ENCODE measurements at regions not wholly inside any gene's neighbourhood (a gene's known extent, or its start where the extent isn't known, plus 50 kb on each side); places are given as distances from the start of the nearest gene placed in this dataset.

GRCh38 chr2:228401065-228401912 lies 219.8 kb upstream of the SPHKAP start:
- no peak for DNase-seq (ENCODE audit: low spot score)
- Histone ChIP-seq H3K27ac (no peak overlapping the region), H3K4me3 (no peak overlapping the region)
- TF ChIP-seq CTCF (IDR thresholded peaks at IDR 0.05) = no peak

- no peak overlapping the region for H3K4me3 ChIP-seq
- DNase-seq (ENCODE audit: low spot score) = no peak
- no peak overlapping the region for H3K27ac ChIP-seq
- TF ChIP-seq CTCF (IDR thresholded peaks at IDR 0.05) = no peak
Measured at GRCh38 chr2:228387776-228388175, 206.3 kb upstream of the SPHKAP start.

GRCh38 chr2:228378696-228379425 lies 197.4 kb upstream of the SPHKAP start:
- Histone ChIP-seq H3K27ac (no peak overlapping the region), H3K4me3 (no peak overlapping the region)
- DNase-seq (ENCODE audit: low spot score) = no peak
- TF ChIP-seq CTCF (IDR thresholded peaks at IDR 0.05) = no peak

- Histone ChIP-seq H3K4me3 (no peak overlapping the region), H3K27ac (no peak overlapping the region)
- DNase-seq (ENCODE audit: low spot score) = no peak
- TF ChIP-seq CTCF (IDR thresholded peaks at IDR 0.05) = no peak
Measured at GRCh38 chr2:228378233-228378632, 196.7 kb upstream of the SPHKAP start.

- no peak for TF ChIP-seq CTCF (IDR thresholded peaks at IDR 0.05)
- DNase-seq (ENCODE audit: low spot score) = no peak
- H3K27ac ChIP-seq = no peak overlapping the region
- H3K4me3 ChIP-seq = no peak overlapping the region
Measured at GRCh38 chr2:228377533-228377932, 196.0 kb upstream of the SPHKAP start.

- H3K27ac ChIP-seq = no peak overlapping the region
- H3K4me3 ChIP-seq = no peak overlapping the region
- DNase-seq (ENCODE audit: low spot score) = no peak
- TF ChIP-seq CTCF (IDR thresholded peaks at IDR 0.05) = no peak
Measured at GRCh38 chr2:228374741-228375140, 193.3 kb upstream of the SPHKAP start.
